Stimulated activated naive CD8-positive, alpha-beta T cell treated with anti-CD3 and anti-CD28 coated beads, Interleukin-15, amount 100 ng/mL, for 72 hours (primary cell): ENCODE measurements at regions not wholly inside any gene's neighbourhood (a gene's known extent, or its start where the extent isn't known, plus 50 kb on each side); places are given as distances from the start of the nearest gene placed in this dataset.
A peak's percentile ranks its signal among the peaks of the same experiment; 100 is the strongest.
"Not testable (repeated sequence)": the region's sequence is repeated elsewhere in the genome, so short reads cannot be mapped to it uniquely, and the experiment has no call there.

Source experiments
- ATAC-seq: fragments of 150-1000 bp; cut with Tn5 transposase; 2 replicates; pipeline ENCODE4 v1.10.0; 2021; ENCODE audit warnings: mild to moderate bottlenecking, moderate library complexity
- DNase-seq, 2 donors: peaks; one replicate each; pipeline ENCODE4 v3.0.0; 2021 to 2022
- H3K27ac Mint-ChIP-seq, 2 donors: one replicate each; pipeline ENCODE4 v1.8.0; 2022; ENCODE audit warnings: mild to moderate bottlenecking in 2 of 2, mixed read lengths in 2 of 2, moderate library complexity in 2 of 2
- H3K27me3 Mint-ChIP-seq: one replicate; pipeline ENCODE4 v1.8.0; 2022; ENCODE audit warnings: mixed read lengths
- H3K4me1 Mint-ChIP-seq: one replicate; pipeline ENCODE4 v1.8.0; 2022; ENCODE audit warnings: mild to moderate bottlenecking, mixed read lengths
- H3K4me3 Mint-ChIP-seq, 2 donors: one replicate each; pipeline ENCODE4 v1.8.0; 2022; ENCODE audit warnings: mild to moderate bottlenecking in 2 of 2, mixed read lengths in 2 of 2, moderate library complexity in 1 of 2
- H3K9me3 Mint-ChIP-seq, 2 donors: one replicate each; pipeline ENCODE4 v1.8.0; 2022; ENCODE audit warnings: mixed read lengths in 2 of 2

DNA sequence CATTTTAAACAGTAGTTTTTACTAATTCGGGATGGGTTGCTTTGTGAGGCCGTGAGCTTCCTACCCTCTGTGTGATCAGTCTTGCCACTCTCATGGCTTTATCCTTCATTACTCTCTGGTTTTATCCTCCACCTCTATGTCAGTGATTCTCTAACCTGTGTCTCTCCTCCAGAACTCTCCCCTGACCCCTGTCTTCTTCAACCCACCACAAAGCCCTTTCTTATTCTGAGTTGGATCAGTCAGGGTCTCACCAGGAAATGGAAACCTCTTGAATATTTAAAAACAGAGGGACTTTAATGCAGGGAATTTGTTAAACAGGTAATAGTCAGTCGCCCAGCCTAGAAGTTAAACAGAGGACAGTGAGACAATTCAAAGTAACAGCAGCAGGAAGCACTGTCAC lies 64.2 kb upstream of the ADPGK start:
- no peak overlapping the region for H3K4me3 Mint-ChIP-seq
- peaks cover 6 to 8% of the 10 kb centered on the region in 2 donors for H3K9me3 Mint-ChIP-seq
- H3K27ac Mint-ChIP-seq: no peak overlapping the region
- H3K27me3 Mint-ChIP-seq: peaks cover 50% of the 10 kb centered on the region
- ATAC-seq (no peak), DNase-seq (no peak)
- H3K4me1 Mint-ChIP-seq: peaks cover 5% of the 10 kb centered on the region

DNA sequence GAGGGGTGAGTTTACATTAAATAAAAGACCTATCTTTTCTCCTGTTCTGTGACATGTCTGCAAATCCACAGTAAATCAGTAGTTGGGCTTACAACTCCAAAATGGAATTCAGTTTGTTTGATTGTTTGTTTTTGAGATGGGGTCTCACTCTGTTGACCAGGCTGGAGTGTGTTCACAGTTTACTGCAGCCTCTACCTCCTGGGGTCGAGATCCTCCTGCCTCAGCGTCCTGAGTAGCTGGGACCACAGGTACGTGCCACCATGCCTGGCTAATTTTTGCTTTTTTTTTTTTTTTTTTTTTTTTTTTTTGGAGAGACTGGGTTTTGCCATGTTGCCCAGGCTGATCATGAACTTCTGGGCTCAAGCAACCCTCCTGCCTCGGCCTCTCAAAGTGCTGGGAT lies 63.5 kb upstream of the ADPGK start:
- Mint-ChIP-seq H3K27ac (no peak overlapping the region), H3K27me3 (peaks cover 50% of the 10 kb centered on the region), H3K4me3 (no peak overlapping the region), H3K4me1 (peaks cover 5% of the 10 kb centered on the region), H3K9me3 (peaks cover 6 to 8% of the 10 kb centered on the region in 2 donors)
- ATAC-seq: no peak
- DNase-seq: no peak

GRCh38 chr15:72845981-72846383 lies 62.4 kb upstream of the ADPGK start:
- Mint-ChIP-seq H3K27ac (no peak overlapping the region), H3K9me3 (peaks cover 6 to 8% of the 10 kb centered on the region in 2 donors), H3K4me3 (no peak overlapping the region), H3K4me1 (peaks cover 5% of the 10 kb centered on the region), H3K27me3 (peaks cover 50% of the 10 kb centered on the region)
- ATAC-seq (no peak), DNase-seq (no peak)

DNA sequence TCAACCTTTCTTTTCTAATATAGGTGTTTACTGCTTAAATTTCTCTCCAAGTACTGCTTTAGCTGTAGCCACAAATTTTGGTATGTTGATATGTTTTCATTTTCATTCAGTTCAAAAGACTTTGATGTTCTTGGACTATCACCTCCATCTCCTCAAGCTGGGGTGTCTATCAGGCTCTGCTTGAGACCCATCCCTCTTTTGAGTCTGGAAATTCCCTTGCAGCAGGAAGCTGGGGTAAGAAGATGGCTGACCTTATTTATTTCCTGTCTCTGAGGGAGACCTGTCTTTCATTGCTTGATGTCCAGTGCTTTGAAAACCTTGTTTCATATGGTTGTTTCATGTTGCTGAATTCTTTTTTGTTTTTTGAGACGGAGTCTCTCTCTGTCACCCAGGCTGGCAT lies 60.5 kb upstream of the ADPGK start:
- no peak overlapping the region for H3K4me3 Mint-ChIP-seq

DNA sequence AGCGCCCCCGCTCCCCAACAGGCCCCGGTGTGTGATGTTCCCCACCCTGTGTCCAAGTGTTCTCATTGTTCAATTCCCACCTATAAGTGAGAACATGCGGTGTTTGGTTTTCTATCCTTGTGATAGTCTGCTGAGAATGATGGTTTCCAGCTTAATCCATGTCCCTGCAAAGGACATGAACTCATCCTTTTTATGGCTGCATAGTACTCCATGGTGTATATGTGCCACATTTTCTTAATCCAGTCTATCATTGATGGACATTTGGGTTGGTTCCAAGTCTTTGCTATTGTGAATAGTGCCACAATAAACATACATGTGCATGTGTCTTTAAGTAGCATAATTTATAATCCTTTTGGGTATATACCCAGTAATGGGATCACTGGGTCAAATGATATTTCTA lies 59.8 kb upstream of the ADPGK start:
- not testable (repeated sequence) for H3K4me1 Mint-ChIP-seq, ATAC-seq, H3K4me3 Mint-ChIP-seq, H3K27ac Mint-ChIP-seq, DNase-seq, H3K9me3 Mint-ChIP-seq
- peaks cover 24% of the 10 kb centered on the region for H3K27me3 Mint-ChIP-seq

More for the DNA sequence above, 60.5 kb upstream of the ADPGK start:
- Mint-ChIP-seq H3K9me3 (peaks cover 6 to 8% of the 10 kb centered on the region in 2 donors), H3K27ac (peak overlapping the region in 1 of 2 donors; percentile 62), H3K4me1 (peaks cover 5% of the 10 kb centered on the region), H3K27me3 (peaks cover 31% of the 10 kb centered on the region)
- no peak for ATAC-seq
- no peak for DNase-seq

GRCh38 chr15:72840114-72840513 lies 56.6 kb upstream of the ADPGK start:
- peaks cover 5% of the 10 kb centered on the region for H3K4me1 Mint-ChIP-seq
- H3K4me3 Mint-ChIP-seq: no peak overlapping the region
- peaks cover 11% of the 10 kb centered on the region for H3K27me3 Mint-ChIP-seq
- DNase-seq (no peak), ATAC-seq (no peak)
- no peak overlapping the region for H3K27ac Mint-ChIP-seq
- H3K9me3 Mint-ChIP-seq: peaks cover 6 to 8% of the 10 kb centered on the region in 2 donors

- H3K4me1 Mint-ChIP-seq: no peaks in the 10 kb centered on the region
- peaks cover 11% of the 10 kb centered on the region for H3K27me3 Mint-ChIP-seq
- DNase-seq (no peak), ATAC-seq (no peak)
- no peak overlapping the region for H3K4me3 Mint-ChIP-seq
- no peaks in the 10 kb centered on the region for H3K9me3 Mint-ChIP-seq
- H3K27ac Mint-ChIP-seq: no peak overlapping the region
These were observed 54.8 kb upstream of the ADPGK start for GRCh38 chr15:72838311-72838731.

DNA sequence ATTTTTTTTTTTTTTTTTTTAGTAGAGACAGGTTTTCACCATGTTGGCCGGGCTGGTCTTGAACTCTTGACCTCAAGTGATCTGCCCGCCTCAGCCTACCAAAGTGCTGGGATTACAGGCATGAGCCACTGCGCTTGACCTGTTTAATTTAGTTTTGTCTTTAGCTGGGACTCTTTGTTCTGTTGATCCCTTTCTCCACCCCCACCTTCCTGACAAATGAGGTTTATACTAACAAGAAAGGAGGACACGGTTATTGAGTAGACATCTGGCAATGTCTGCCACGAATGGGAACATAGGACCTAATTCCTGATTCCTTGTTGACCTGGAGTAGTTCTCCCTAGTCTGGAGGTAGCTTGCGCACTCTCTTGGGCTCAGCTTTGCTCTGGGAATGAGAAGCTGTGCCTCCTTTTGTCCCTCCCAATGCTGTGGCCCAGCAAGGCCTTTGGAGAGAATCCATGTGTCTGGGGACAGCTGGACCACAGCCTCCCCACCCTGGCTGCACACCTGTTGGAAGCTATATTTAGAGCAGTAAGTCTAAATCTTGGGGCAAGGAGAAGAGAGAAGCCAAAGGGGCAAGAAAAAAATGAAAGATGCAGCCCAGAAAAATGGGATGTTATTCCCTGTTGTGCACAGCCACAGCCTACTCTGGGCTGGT lies 53.2 kb upstream of the ADPGK start:
- DNase-seq (no peak), ATAC-seq (no peak)
- H3K27me3 Mint-ChIP-seq: peaks cover 16% of the 10 kb centered on the region
- H3K4me1 Mint-ChIP-seq: no peaks in the 10 kb centered on the region
- no peak overlapping the region for H3K27ac Mint-ChIP-seq
- H3K9me3 Mint-ChIP-seq: no peaks in the 10 kb centered on the region
- no peak overlapping the region for H3K4me3 Mint-ChIP-seq

DNA sequence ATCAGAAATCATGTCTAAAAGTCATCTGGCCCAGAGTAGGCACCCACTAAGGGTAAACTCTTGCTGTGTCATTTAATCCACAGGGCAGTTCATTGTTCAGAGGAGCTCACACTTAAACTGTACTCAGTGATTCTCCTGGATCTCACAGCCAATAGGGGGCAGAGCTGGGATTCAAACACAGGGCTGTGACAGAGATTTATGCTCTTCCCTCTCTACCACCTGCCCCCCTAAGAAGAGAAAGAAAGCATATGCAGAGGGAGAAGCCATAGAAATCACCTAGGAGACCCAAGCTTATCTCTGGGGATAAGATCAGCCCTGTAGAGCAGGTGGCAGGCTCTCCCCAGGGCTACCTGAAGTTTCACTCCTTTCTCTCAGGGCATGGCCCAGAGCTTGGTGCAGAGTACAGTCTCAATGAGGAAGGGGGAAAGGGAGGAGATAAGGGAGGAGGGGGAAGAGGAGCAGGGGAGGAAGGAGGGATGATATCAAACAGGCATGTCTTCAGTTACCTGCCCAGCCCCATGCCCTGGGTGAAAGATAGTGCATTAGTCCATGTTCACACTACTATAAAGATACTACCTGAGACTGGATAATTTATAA lies 51.8 kb upstream of the ADPGK start:
- peaks cover 30% of the 10 kb centered on the region for H3K27me3 Mint-ChIP-seq
- H3K4me1 Mint-ChIP-seq: no peaks in the 10 kb centered on the region
- H3K27ac Mint-ChIP-seq: no peak overlapping the region
- H3K4me3 Mint-ChIP-seq: no peak overlapping the region
- no peak for ATAC-seq
- no peaks in the 10 kb centered on the region for H3K9me3 Mint-ChIP-seq
- DNase-seq: no peak

GRCh38 chr15:72833561-72833960 lies 50.0 kb upstream of the ADPGK start:
- Mint-ChIP-seq H3K27ac (no peak overlapping the region), H3K27me3 (peaks cover 38% of the 10 kb centered on the region), H3K4me1 (no peaks in the 10 kb centered on the region), H3K9me3 (no peaks in the 10 kb centered on the region), H3K4me3 (no peak overlapping the region)
- ATAC-seq: no peak
- no peak for DNase-seq
